ENCODE measurements at regions not wholly inside any gene's neighbourhood (a gene's known extent, or its start where the extent isn't known, plus 50 kb on each side); places are given as distances from the start of the nearest gene placed in this dataset.

DNA sequence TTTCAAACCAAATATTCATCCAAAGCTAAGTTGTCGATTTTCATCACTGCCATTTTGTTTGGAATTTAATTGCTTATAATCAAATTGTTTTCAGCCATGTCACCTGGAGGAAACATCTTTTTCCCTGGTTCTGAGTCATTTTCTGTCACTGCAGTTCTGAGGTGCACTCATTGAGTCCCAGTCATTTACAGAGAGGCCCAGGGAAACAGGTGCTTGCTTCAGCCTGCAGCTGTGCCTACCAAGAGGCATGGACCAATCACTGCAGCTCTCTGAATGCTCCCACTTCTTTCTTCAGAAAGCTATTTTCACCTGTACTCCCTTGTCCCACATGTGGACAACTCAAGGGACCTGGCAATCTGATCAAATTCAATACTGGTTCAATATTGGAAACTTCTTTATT is 308.1 kb downstream of the COG6 start:
- Mint-ChIP-seq H3K27me3 (peaks cover 9% of the 10 kb centered on the region), H3K27ac (no peak overlapping the region), H3K9me3 (peaks cover 12% of the 10 kb centered on the region), H3K36me3 (ENCODE audit: low read depth) (no peaks in the 10 kb centered on the region), H3K4me1 (no peaks in the 10 kb centered on the region), H3K4me3 (no peak overlapping the region)
- intact Hi-C loops (cut with micrococcal nuclease), result no loop called here
- no peak for DNase-seq

DNA sequence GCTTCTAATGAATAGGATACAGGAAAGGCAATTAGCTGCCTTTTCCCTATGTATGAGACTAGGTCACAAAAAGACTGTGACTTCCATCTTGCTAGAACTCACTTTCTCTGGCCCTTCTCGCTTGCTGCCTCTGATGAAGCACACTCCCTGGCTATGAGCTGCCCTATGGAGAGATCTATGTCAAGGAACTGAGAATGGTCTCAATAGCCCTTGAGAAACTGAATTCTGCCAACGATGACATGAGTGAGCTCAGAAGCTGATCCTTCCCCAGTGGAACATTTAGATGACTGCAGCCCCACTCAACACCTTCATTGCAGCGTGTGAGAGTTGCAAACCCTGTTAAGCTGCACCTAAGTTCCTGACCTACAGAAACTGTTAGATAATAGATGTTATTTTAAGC is 309.8 kb downstream of the COG6 start:
- H3K9me3 Mint-ChIP-seq, result peaks cover 15% of the 10 kb centered on the region
- no peaks in the 10 kb centered on the region for H3K4me1 Mint-ChIP-seq
- no peak overlapping the region for H3K27ac Mint-ChIP-seq
- no peak overlapping the region for H3K4me3 Mint-ChIP-seq
- peaks cover 10% of the 10 kb centered on the region for H3K27me3 Mint-ChIP-seq
- no peak for DNase-seq
- no peaks in the 10 kb centered on the region for H3K36me3 Mint-ChIP-seq (ENCODE audit: low read depth)
- intact Hi-C loops (cut with micrococcal nuclease), result no loop called here

DNA sequence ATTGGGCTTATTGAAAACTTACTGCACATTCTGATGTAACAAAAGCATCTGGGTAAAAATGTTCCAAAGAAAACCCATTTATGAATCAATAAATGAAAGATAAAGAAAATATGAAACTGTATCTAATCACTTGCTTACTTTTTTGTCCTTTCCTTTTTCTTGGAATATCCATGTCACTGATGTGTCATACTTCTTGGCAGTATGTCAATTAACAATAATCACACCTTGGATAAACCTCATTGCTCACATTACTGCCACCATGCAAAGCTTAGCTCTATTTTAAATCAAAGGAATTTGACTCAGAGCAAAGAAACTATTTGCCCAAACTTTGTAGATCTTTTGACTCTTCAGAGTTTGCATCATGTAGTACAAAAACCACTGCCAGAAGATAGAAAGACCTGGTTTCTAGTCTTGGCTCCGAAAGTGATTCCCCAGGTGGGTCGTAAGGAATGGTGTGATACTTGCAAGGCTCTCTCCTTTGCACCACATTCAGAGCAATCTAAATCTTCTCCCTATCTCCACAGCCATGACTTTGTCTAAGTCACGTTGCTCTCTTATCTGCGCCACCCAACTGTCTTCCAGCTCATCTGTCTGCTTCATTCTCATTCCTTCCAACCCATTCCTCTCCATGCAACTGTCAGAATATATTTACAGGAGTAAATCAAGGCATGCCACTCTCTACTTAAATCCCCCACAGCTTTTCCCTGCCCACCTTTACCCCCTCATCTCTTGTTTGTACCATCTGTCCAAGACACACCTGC is 311.9 kb downstream of the COG6 start:
- Mint-ChIP-seq H3K9me3 (peaks cover 20% of the 10 kb centered on the region), H3K27me3 (peaks cover 11% of the 10 kb centered on the region), H3K27ac (no peak overlapping the region), H3K4me3 (no peak overlapping the region), H3K4me1 (no peaks in the 10 kb centered on the region), H3K36me3 (ENCODE audit: low read depth) (no peaks in the 10 kb centered on the region)
- DNase-seq, result no peak
- intact Hi-C loops (cut with micrococcal nuclease), result no loop called here

DNA sequence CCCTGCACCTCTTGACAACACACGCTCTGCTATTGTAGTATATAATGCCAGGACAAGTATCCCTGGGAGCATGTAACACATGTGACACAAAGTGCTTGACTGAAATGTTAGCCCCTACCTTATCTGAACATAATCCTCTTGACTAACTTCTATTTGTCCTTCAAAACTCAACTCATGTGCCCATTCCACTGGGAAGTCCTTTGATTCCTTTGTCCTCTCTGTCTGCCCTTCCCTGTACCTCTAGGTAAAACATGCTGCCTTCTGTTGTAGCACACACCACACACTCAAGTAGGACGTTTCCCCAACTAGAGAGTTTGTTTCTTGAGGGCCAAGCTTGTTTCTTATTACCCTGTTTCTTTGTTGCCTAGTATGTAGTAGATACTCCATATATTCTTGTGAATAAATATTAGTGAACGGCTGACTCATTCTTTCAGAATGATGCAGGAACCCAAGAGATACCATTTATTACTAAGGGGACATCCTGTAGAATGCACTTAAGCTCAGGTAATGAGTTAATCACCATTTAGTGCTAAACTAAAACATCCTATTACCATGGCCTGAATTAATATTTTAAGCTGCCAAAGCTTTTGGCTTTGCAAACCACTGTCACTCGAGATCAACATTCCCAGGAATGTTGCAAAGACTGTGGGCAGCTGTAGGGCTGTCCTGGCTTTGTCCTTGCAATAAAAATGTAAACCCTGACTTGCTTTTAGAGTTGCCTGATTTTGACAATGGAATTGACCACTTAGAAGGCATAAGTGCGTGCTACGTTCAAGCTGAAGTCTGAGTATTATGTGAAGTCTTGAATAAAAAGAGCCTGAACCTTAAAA is 313.4 kb downstream of the COG6 start:
- intact Hi-C loops (cut with micrococcal nuclease), result no loop called here

DNA sequence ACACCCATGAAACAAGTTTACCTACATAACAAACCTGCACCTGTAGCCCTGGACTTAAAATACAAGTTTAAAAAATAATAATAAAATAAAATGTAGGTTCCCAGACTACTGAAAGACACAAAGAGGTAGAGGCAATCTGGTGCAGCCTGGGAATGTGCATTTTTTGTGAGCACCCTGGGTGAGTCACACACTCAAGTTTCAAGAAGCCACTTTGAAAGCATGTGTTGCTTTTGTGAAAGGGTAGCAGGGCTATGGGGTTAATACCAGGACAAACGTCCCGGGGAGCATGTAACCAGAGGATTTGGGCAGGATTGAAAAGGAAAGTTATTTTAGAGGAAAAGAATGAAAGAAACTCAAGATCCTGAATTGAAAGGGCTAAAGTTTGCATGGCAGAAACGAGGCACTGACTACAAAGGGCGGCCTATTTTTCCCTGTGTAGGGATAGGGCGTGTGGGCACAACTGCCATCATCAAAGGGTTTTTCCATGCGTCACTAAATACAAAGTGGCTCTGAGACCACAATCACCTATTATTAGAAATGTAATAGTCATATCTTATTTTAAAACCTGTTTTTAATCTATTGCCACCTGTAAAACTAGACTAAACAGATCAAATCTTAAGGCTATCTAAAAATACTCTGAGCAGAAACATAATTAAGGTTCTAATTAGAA is 314.9 kb downstream of the COG6 start:
- Mint-ChIP-seq H3K4me1 (no peaks in the 10 kb centered on the region), H3K27ac (no peak overlapping the region), H3K9me3 (peaks cover 20% of the 10 kb centered on the region), H3K36me3 (ENCODE audit: low read depth) (no peaks in the 10 kb centered on the region), H3K4me3 (no peak overlapping the region), H3K27me3 (peaks cover 21% of the 10 kb centered on the region)
- no peak for DNase-seq
- intact Hi-C loops (cut with micrococcal nuclease), result no loop called here

More for the DNA sequence above, 313.4 kb downstream of the COG6 start:
- DNase-seq, result no peak
- Mint-ChIP-seq H3K4me3 (no peak overlapping the region), H3K27me3 (peaks cover 15% of the 10 kb centered on the region), H3K4me1 (no peaks in the 10 kb centered on the region), H3K27ac (no peak overlapping the region), H3K36me3 (ENCODE audit: low read depth) (no peaks in the 10 kb centered on the region), H3K9me3 (peaks cover 20% of the 10 kb centered on the region)

DNA sequence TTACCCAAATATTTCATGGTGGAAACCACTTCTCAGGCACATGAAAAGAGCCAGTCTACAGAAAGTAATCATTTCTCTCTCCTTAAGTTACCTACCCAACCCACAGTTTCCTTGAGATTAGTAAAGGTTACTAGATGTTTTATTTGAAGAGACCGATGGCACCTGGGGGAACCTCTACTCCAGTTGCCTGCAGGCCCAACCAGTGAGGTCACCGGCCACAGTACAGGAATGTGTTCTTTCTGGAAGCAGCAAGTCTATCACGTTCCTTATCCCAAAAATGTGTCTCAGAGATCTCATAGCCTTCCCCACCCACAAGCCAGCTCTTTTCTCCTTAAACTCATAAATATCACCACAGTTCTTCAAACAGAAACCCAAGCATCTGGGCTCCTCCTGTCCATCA is 316.1 kb downstream of the COG6 start:
- intact Hi-C loops (cut with micrococcal nuclease), result no loop called here
- Mint-ChIP-seq H3K9me3 (peaks cover 19% of the 10 kb centered on the region), H3K36me3 (ENCODE audit: low read depth) (no peaks in the 10 kb centered on the region), H3K4me1 (no peaks in the 10 kb centered on the region), H3K27ac (no peak overlapping the region), H3K4me3 (no peak overlapping the region), H3K27me3 (peaks cover 25% of the 10 kb centered on the region)
- no peak for DNase-seq

DNA sequence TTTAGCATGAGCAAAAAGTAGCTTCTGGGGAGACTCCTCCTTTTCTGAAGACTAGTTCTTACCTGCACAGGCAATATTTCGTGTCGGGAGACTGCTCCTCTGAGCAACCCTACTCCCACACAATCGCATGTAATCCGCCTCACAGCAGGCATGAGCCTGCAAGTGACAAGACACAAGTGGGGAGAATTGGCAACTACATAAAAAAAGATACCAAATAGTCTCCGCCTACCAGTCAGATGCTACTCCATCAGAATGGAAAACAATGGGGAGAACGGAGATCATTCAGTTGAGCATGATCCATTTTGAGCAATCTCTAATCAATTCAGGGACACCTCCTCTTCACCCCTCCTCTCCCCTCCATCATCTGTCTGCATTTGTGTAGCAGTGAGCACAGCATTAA is 321.0 kb downstream of the COG6 start:
- no peak for DNase-seq
- Mint-ChIP-seq H3K27ac (no peak overlapping the region), H3K4me1 (no peaks in the 10 kb centered on the region), H3K27me3 (peaks cover 42% of the 10 kb centered on the region), H3K9me3 (peaks cover 4% of the 10 kb centered on the region), H3K36me3 (ENCODE audit: low read depth) (no peaks in the 10 kb centered on the region), H3K4me3 (no peak overlapping the region)
- intact Hi-C loops (cut with micrococcal nuclease), result no loop called here

DNA sequence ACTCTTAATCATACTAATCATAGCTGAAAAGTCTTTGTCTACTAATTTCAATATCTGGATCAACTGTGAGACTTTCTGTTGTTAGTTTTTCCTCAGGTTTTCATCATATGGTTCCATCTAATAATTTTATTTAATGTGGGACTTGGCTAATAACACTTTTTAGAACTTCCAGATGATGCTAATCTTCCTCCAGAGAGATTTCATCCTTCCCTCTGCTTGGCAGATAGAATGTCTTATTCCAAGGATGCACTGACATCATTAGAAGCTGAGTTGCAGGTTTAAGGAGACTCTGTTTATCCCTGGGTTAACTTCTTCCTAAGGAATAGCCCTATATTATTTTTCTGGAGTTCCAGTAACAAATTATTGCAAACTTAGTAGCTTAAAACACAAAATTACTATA is 325.6 kb downstream of the COG6 start:
- intact Hi-C loops (cut with micrococcal nuclease), result no loop called here
- no peaks in the 10 kb centered on the region for H3K4me1 Mint-ChIP-seq
- H3K27me3 Mint-ChIP-seq, result peaks cover 33% of the 10 kb centered on the region
- no peaks in the 10 kb centered on the region for H3K36me3 Mint-ChIP-seq (ENCODE audit: low read depth)
- DNase-seq, result no peak
- no peak overlapping the region for H3K27ac Mint-ChIP-seq
- H3K9me3 Mint-ChIP-seq, result peaks cover 4% of the 10 kb centered on the region
- no peak overlapping the region for H3K4me3 Mint-ChIP-seq

DNA sequence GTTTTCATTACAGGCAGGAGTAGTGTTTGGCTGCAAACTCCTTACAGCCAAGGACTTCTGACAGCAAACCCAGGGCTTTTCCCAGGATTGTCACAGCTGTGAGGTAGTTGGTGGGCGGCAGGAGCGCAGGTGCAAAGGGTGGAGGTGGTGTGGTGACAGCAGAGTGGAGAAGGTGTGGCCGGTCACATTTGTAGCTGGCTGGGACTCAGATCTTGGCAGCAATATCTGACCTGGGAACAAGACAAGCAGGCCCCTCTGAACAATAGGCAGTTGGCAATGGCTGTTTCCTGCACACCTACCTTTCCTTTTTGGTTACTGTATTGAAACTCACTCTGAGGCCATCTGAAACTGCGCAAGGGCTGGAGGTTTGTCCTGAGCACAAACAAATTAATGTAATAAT is 327.3 kb downstream of the COG6 start:
- Mint-ChIP-seq H3K4me1 (no peaks in the 10 kb centered on the region), H3K27ac (no peak overlapping the region), H3K36me3 (ENCODE audit: low read depth) (no peaks in the 10 kb centered on the region), H3K4me3 (no peak overlapping the region), H3K27me3 (peaks cover 18% of the 10 kb centered on the region), H3K9me3 (peaks cover 6% of the 10 kb centered on the region)
- intact Hi-C loops (cut with micrococcal nuclease), result no loop called here
- DNase-seq, result no peak

DNA sequence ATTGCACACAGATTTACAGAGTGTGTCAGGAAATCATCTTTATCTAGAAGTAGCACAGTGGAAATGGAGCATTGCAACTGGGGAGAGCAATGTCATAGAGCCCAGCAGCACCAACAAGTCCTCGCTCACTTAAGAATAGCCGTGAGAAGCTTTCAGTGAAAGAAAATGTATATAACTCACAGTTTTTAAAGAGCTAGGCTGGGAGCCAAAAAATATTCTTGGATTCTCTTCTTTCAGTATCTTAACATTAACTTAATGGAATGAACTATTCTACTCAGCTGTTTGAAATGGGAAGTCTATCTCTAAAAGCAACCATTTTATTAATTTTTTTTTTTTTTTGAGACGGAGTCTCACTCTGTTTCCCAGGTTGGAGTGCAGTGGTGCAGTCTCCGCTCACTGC is 329.6 kb downstream of the COG6 start:
- intact Hi-C loops (cut with micrococcal nuclease), result no loop called here
- Mint-ChIP-seq H3K4me3 (no peak overlapping the region), H3K9me3 (peaks cover 13% of the 10 kb centered on the region), H3K27me3 (peaks cover 14% of the 10 kb centered on the region), H3K4me1 (no peaks in the 10 kb centered on the region), H3K27ac (no peak overlapping the region), H3K36me3 (ENCODE audit: low read depth) (no peaks in the 10 kb centered on the region)
- DNase-seq, result no peak

DNA sequence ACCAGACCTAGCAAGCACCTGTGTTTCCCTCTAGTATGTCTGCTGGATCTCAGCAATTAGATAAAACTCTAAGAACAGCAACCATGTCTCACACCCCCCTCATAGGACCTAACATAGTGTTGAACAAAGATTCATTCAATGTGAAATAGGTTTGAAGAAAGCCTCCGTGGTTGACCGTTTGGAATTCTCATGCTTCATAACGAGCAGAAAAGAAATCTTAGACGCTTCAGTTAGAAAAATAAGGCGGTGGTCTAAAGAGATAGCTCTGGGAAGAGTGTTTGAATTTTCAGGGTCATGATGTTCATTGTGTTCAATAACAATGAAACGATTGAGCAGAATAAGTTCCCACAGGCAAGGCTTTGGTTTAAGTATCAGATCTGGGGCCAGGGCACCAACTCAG is 332.9 kb downstream of the COG6 start:
- Mint-ChIP-seq H3K9me3 (peaks cover 19% of the 10 kb centered on the region), H3K36me3 (ENCODE audit: low read depth) (no peaks in the 10 kb centered on the region)

DNA sequence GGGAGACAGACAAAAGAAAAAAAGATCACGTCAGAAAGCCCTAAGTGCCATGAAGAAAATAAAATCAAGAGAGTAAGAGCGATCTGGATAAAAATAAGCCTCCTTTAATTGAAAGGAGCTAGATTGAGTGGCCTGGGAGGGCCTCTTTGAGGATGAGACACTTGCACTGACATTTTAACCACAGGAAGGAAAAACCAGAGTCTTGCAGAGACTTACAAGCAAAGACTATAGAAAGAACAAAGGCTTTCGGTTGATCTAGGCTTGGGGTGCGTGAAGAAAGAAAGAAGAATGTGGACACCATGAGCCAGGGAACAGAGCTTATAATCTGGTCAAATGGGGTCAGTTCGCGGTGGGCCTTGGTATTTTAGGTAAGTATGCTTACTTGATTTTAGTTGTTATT is 342.7 kb downstream of the COG6 start:
- Mint-ChIP-seq H3K27me3 (peaks cover 12% of the 10 kb centered on the region), H3K4me1 (peaks cover 18% of the 10 kb centered on the region), H3K9me3 (peaks cover 13% of the 10 kb centered on the region), H3K27ac (peak overlapping the region; percentile 35), H3K4me3 (peak overlapping the region; percentile 41), H3K36me3 (ENCODE audit: low read depth) (peaks cover 4% of the 10 kb centered on the region)
- DNase-seq, result peak; percentile 74
- intact Hi-C loops (cut with micrococcal nuclease), result no loop called here

More for the DNA sequence above, 332.9 kb downstream of the COG6 start:
- DNase-seq, result no peak
- no peak overlapping the region for H3K4me3 Mint-ChIP-seq
- no peaks in the 10 kb centered on the region for H3K4me1 Mint-ChIP-seq
- H3K27ac Mint-ChIP-seq, result no peak overlapping the region
- peaks cover 9% of the 10 kb centered on the region for H3K27me3 Mint-ChIP-seq
- intact Hi-C loops (cut with micrococcal nuclease), result no loop called here

DNA sequence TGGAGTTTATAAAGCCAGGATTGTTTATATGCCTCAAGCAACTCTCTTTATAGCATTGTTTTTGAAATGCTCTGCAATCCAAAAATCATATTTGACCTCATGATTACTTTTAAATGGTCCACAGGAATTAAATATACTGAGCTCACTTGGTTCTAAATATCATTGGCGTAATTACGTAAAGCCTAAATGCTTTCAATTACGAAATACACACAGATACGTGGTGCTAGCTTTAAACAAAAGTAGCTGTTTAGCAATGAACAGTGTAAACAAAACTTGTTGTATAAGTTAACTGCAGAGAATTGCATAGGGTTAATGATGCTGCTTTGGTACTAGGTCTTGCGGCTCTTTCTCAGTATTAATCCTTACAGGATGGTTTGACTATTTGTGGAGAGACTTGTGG is 346.6 kb downstream of the COG6 start:
- peaks cover 5% of the 10 kb centered on the region for H3K27me3 Mint-ChIP-seq
- peaks cover 17% of the 10 kb centered on the region for H3K4me1 Mint-ChIP-seq
- H3K36me3 Mint-ChIP-seq (ENCODE audit: low read depth), result peaks cover 4% of the 10 kb centered on the region
- DNase-seq, result no peak
- H3K27ac Mint-ChIP-seq, result no peak overlapping the region
- H3K9me3 Mint-ChIP-seq, result peaks cover 13% of the 10 kb centered on the region
- intact Hi-C loops (cut with micrococcal nuclease), result no loop called here
- H3K4me3 Mint-ChIP-seq, result no peak overlapping the region

DNA sequence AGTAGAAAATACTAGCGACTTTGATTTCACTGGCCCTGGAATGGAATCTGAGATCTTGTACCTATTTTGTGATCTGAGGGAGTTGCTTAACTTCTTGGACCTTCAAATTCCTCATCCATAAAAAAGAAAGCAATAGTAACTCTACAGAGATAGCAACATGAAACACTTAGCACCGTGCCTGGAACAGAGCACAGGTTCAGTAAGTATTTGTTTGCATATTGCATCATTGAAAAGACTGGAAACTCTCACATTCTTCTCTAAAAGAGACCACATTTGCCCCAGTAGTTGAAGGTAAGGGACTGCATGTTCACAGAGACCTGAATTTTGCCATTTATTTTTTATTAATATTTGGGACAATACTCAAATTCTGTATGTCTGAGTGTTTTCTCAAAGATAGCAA is 358.1 kb downstream of the COG6 start:
- no peak for DNase-seq
- Mint-ChIP-seq H3K4me3 (no peak overlapping the region), H3K27ac (no peak overlapping the region), H3K27me3 (peaks cover 25% of the 10 kb centered on the region), H3K36me3 (ENCODE audit: low read depth) (no peaks in the 10 kb centered on the region), H3K4me1 (peaks cover 5% of the 10 kb centered on the region), H3K9me3 (peaks cover 17% of the 10 kb centered on the region)
- intact Hi-C loops (cut with micrococcal nuclease), result no loop called here

Data from activated CD4-positive, alpha-beta T cell treated with anti-CD3 and anti-CD28 coated beads, Interleukin-2, amount 10 ng/mL, durations not matched to agents 24 days and 14 days (primary cell).